Glomerular endothelial cell (primary cell): ENCODE measurements at regions not wholly inside any gene's neighbourhood (a gene's known extent, or its start where the extent isn't known, plus 50 kb on each side); places are given as distances from the start of the nearest gene placed in this dataset.
A peak's percentile ranks its signal among the peaks of the same experiment; 100 is the strongest.
"Not testable (repeated sequence)": the region's sequence is repeated elsewhere in the genome, so short reads cannot be mapped to it uniquely, and the experiment has no call there.

Experiments
- DNase-seq: peaks from one replicate; pipeline ENCODE4 v3.0.0-alpha.2; 2011; ENCODE audit warnings: low read depth, low spot score; ENCODE audit errors: extremely low read depth

DNA sequence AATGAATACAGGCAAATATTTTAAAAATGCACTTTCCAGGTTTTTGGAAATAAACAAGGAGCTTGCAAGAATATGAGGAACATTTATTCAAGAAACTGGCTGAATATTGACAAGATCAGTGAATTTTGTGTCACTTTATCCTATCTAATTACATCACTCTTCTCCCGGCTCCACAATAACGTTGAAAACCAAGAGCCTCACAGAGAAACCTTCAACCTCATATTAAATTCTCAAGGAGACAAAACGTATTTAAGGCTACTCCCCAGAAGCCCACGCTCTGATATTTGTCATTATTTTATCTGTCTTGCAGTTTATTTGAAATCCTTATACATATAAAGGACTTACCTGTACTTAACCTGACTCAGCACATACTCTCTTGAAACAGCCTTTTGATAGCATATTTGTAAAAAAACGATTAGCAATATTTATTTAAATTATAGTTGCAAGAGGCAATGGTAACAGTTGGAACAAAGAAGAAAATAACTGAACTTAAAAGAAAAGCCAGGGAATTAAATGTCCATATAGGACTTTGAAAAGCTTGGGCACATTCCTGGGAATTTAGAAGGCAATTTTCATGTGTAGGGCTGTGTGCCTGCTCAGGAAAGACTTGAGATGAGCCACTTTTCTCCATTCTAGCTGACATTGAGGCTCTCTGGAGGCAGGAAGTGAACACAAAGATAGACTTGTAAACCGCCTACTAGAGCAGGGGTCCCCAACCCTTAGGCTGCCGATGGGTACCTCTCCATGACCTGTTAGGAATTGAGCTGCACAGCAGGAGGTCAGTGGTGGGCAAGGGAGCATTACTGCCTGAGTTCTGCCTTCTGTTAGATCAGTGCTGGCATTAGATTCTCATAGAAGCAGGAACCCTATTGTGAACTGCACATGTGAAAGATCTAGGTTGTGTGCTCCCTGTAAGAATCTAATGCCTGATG lies 636.4 kb downstream of the SLC16A7 start:
- DNase-seq: no peak

DNA sequence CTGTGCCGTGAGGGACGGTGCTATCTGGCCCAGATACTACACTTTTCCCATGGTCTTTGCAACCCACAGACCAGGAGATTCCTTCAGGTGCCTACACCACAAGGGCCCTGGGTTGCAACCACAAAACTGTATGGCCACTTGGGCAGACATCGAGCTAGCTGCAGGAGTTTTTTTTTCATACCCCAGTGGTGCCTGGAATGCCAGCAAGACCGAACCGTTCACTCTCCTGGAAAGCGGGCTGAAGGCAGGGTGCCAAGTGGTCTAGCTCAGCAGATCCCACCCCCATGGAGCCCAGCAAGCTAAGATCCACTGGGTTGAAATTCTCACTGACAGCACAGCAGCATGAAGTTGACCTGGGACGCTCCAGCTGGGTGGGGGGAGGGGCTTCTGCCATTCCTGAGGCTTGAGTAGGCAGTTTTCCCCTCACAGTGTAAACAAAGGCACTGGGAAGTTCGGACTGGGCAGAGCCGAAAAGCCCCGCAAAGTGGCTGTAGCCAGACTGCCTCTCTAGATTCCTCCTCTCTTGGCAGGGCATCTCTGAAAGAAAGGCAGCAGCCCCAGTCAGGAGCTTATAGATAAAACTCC lies 638.9 kb downstream of the SLC16A7 start:
- not testable (repeated sequence) for DNase-seq

DNA sequence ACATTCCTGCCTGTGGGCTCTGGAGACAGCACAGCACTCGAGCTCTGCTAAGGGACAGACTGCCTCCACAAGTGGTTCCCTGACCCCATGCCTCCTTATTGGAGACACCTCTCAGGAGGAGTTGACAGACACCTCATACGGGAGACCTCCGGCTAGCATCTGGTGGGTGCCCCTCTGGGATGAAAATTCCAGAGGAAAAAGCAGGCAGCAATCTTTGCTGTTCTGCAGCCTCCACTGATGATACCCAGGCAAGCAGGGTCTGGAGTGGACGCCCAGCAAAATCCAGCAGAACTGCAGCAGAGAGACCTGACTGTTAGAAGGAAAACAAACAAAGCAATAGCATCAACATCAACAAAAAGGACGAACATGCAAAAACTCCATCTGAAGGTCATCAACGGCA lies 639.4 kb downstream of the SLC16A7 start:
- DNase-seq: no peak

DNA sequence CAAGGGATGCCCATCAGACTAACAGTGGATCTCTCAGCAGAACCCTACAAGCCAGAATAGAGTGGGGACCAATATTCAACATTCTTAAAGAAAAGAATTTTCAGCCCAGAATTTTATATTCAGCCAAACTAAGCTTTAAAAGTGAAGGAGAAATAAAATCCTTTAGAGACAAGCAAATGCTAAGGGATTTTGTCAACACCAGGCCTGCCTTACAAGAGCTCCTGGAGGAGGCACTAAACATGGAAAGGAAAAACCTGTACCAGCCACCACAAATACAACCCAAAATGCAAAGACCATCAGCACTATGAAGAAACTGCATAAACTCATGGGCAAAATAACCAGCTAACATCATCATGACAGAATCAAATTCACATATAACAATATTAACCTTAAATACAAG lies 640.6 kb downstream of the SLC16A7 start:
- DNase-seq: not testable (repeated sequence)

DNA sequence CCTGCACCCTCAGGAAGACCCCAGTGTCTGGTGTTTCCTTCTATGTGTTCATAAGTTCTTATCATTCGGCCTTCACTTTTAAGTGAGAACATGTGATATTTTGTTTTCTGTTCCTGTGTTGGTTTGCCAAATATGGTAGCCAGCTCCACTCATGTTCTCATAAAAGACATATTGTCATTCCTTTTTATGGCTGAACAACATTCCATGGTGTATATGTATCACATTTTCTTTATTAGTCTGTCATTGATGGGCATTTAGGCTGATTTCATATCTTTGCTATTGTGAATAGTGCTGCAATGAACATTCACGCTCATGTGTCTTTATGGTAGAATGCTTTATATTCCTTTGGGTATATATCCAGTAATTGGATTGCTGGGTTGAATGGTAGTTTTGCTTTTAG lies 645.1 kb downstream of the SLC16A7 start:
- DNase-seq: no peak

DNA sequence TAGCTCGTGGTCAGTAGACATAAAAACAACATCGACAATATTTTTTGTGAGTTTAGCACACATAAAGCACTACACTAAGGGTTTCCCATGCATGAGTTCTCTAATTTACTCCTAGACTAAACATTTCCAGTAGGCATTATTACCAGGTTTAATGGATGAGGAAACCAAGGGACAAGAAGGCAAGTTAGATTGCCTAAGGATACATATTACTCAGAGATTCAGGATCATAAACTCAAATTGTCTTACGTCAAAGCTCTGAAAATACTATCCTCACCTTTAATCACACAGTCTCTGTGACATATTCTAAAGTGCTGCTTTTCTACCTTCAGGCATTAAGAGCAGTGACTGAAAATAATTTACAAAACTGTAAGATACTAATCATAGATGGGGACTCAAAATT lies 655.3 kb downstream of the SLC16A7 start:
- no peak for DNase-seq

DNA sequence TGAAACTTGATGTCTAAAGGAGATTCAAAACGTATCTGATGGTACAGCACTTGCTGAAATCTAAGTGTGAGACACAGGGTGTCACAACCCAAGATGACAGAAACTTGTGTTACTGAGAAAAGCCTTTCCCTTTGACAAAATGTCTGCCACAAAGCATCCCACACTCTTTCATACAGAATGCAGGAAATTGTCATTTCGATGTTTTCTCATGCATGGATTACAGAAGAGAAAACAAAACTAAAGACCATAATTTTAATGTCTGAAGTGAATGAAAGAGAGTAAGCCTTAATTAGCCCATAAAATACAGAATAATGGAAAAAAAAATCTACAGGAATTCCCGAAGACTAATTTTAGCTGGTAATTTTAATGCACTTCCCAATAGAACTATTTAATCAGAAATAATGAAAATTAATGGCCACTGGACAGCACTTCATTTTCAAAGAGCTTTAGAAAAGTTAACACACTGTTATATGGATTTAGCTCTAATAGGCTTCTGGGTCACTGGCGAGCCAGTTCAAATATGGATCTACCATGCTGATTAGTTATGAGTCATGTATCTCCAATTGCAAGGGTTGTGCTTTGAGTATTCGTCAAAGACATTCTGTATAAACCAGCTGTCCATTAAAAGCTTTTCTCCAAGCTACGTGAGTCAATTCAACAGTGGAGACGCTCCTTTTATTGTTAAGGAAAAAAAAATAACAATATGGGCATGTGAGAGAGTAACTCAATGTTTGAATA lies 656.7 kb downstream of the SLC16A7 start:
- DNase-seq: no peak

DNA sequence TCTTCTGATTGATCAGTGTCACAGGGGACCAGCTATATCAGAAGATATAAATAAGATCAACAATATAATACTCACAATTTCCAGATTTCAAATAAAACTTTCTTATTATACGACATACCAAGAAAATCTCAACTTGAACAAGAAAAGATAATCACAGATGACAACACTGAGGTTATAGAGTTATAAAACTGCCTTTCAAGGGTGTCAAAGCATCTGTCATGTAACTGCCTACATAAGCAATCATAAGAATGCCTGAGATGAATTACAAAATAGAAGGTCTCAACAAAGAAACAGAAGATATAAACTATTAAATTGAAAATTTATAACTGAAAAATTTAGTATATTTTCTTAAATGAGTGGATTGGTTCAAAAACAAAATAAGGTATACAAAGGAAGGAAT lies 659.2 kb downstream of the SLC16A7 start:
- DNase-seq: no peak

DNA sequence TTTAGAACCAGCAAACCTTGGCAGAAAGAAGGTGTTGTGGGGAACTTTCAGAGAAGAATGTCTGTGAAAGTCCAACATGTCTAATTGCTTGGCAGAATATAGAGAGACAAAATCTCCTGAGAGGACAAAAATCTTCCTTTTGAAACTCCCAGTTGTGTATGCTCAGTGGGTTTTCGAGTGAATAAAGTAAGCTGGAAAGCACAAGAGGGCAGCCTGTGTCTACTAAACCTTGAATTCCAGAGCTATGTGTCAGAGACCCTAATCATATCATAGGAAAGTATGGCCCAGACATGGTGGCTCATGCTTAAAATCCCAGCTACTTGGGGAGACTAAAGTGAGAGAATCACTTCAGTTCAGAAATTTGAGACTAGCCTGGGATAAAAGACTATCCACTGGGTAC lies 661.2 kb downstream of the SLC16A7 start:
- DNase-seq: peak; percentile 57

DNA sequence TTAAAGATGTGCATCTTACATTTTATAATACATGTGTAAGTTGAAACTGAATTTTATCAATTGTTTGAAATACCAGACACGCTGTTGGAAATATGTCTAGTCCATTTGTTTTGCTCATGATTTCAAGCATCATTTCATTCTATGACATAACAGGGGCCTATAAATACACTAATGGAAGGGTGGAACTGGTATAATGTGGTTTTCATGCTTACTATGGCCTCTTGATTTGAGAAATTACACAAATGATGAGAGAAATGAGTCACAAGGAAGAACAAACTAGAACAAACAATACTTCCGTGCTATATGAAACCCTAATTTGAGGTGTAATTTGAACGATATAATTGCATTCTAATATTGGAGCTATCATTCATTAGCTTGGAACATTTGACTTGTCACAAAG lies 663.4 kb downstream of the SLC16A7 start:
- no peak for DNase-seq

DNA sequence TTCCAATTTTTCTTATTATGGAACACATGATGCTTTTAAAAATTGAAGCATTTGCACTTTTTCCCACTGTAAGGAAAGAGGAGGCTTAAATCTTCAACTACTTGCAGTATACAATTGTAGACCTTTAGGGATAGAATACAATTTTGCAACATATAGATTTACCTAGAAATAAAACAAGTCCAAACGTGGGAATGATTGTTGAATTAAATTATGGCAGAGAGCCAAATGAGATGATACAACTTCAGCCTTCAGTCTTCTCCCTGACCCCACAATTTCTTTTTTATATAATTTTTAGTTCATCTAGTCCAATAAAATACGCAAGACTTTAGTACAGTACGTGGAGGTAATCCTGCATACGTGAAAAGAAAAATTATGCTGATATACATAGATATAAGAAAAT lies 666.5 kb downstream of the SLC16A7 start:
- no peak for DNase-seq

DNA sequence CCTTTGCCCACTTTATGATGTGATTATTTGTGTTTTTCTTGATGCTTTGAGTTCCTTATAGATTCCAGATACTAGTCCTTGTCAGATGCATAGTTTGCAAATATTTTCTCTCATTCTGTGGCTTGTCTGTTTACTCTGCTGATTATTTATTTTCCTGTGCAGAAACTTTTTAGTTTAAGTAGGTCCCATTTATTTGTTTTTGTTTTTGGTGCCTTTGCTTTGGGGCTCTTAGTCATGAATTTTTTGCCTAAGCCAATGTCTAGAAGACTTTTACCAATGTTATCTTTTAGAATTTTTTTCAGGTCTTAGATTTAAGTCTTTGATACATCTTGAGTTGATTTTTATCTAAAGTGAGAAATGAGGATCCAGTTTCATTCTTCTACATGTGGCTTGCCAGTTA lies 667.3 kb downstream of the SLC16A7 start:
- DNase-seq: no peak

DNA sequence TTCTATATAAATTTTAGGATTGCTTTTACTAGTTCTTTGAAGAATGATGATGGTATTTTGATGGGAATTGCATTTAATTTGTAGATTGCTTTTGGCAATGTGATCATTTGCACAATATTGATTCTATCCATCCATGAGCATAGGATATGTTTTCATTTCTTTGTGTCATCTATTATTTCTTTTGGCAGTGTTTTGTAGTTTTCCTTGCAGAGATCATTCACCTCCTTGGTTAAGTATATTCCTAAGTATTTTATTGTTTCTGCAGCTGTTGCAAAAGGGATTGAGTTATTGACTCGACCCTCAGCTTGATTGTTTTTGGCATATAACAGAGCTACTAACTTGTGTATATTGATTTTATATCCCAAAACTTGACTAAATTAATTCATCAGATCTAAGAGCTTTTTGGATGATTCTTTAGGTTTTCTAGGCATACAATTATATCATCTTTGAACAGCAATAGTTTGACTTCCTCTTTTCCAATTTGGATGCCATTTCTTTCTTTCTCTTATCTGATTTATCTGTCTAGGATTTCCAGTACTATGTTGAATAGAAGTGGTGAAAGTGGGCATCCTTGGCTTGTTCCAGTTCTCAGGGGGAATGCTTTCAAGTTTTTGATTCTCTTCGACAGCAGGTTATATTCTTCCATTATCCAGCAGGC lies 668.1 kb downstream of the SLC16A7 start:
- no peak for DNase-seq

DNA sequence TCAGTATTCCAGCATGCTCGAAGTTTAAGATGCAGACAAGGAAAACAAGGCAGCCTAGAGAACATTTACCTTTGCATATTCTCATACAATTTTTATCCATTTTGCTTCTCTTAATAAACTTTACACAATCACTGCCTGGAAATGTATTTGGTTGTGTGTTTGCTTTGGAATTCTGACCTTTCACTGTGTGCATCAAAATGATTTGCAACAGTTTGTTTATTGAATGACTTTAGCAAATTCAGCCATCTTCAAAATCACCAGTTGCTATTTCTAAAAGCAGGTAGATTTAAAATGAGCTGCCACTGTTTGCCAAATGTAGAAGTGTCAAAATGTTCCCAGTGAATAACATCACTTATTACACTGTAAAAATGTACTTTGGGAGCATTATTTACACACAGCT lies 669.9 kb downstream of the SLC16A7 start:
- no peak for DNase-seq

DNA sequence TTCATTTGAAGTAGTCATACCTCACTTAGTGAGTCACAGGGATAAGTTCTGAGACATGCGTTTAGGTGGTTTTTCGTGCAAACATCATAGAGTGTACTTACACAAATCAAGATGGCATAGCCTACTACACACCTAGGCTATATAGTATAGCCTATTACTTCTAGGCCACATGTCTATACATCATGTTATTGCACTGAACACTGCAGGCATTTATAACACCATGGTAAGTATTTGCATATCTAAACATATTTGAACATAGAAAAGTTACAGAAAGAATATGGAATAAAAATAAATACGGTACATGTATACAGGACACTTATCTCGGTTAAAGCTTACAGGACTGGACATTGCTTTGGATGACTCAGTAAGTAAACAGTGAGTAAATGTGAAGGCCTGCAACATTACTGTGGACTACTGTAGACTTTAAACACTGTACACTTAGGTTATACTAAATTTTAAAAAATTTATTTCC lies 670.6 kb downstream of the SLC16A7 start:
- DNase-seq: peak; percentile 34

DNA sequence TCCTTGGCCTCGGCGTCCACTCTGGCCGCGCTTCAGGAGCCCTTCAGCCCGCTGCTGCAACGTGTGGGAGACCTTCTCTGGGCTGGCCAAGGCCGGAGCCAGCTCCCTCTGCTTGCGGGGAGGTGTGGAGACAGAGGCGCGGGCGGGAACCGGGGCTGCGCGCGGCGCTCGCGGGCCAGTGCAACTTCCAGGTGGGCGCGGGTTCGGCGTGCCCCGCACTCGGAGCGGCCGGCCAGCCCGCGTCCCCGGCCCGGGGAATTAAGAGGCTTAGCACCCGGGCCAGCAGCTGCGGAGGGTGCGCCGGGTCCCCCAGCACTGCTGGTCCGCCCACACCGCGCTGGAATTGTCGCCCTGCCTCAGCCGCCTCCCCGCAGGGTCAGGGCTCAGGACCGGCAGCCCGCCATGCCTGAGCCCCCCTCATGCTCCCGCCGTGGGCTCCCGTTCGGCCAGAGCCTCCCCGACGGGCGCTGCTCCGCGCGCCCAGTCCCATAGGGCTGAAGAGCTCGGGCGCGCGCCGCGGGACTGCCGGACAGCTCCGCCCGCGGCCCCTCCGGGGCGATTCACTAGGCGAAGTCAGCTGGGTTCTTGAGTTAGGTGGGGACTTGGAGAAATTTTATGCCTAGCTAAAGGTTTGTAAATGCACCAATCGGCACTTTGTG lies 673.9 kb downstream of the SLC16A7 start:
- DNase-seq: no peak

DNA sequence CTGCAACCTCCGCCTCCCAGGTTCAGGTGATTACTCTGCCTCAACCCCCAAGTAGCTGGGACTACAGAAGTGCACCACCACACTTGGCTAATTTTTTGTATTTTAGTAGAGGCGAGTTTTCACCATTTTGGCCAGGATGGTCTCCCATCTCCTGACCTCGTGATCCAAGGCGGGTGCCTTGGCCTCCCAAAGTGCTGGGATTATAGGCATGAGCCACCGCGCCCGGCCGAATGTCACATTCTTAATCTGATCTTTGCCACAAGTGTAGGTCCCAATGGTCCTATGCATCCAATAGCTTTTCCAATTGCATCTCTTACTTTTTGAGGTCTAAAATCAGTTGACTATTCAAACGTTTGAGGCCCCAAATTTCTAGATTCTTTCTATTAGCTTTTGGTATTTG lies 676.0 kb downstream of the SLC16A7 start:
- DNase-seq: no peak

DNA sequence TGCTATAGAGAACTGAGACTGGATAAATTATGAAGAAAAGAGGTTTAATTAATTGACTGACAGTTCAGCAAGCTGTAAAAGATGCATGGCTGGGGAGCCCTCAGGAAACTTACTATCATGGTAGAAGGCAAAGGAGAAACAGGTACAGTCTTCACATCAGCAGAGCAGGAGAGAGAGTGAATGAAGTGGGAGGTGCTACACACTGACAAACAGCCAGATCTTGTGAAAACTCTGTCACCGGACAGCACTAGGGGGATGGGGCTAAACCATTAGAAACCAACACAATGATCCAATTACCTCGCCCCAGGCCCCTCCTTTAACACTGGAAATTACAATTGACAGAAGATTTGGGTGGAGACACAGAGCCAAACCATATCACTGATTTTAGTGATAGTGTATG lies 682.4 kb downstream of the SLC16A7 start:
- DNase-seq: no peak

DNA sequence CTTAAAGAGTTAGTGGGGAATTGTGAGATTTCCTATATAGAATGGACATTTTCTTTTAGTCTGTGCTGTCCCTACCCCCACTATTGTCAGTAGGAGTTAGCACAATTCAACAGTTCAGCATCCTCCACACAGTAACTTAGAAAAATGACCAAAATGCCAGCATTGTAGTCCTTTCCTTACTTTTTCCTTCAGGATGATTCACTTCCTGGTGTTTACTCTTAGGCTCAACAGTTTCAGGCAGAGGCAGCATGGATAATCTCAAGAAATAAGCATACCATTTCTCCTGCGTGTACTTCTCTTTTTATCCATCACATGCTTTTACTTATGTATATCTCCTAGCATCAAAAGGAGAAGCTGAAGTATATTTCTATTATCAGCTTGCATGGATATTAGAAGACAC lies 683.4 kb downstream of the SLC16A7 start:
- DNase-seq: peak; percentile 78

DNA sequence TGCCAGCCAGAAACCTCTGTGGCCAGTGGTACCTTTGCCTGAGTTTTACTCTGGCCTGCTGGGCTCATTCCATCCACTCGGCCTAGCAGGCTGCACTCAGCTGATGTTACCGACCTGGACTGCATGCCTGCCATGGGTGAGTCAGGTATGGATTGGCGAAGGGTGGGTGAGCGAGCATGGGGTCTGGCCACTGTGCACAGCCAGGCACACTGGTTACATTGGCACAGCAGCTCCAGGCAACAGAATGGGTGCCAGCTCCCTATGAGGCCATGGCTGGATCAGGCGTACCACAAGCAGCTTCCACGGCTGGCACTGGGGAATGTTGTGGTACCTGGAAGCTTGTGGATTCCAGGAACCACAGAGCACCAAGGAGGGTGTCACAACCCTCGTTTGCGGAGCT lies 685.7 kb downstream of the SLC16A7 start:
- no peak for DNase-seq

DNA sequence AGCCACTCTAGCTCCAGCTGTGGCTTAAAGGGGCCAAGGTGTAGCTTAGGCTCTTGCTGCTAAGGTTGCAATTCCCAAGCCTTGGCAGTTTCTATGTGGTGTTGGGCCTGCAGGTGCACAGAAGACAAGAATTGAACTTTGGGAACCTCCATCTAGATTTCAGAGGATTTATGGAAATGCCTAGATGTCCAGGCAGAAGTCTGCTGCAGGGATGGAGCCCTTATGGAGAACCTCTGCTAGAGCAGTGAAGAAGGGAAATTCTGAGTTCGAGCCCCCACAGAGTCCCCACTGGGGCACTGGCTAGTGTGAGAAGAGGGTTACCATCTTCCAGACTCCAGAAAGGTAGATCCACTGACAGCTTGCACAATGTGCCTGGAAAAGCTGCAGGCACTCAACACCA lies 694.7 kb downstream of the SLC16A7 start:
- no peak for DNase-seq
